B cell (primary cell): ENCODE measurements at regions not wholly inside any gene's neighbourhood (a gene's known extent, or its start where the extent isn't known, plus 50 kb on each side); places are given as distances from the start of the nearest gene placed in this dataset.

Experiments
- ATAC-seq: fragments of 200-7000 bp; cut with Tn5 transposase; one replicate; pipeline ENCODE4 v1.10.0; 2021; ENCODE audit warnings: low read depth, mild to moderate bottlenecking, moderate number of reproducible peaks, moderate library complexity
- CTCF ChIA-PET: fragments of 350-600 bp; sonication (Branson Sonifier 250); formaldehyde crosslinking; loops from one replicate; lab custom pipeline; 2021; ENCODE audit warnings: antibody characterized with exemption, inconsistent platforms; lab: Charles Lee
- POLR2A ChIA-PET: fragments of 350-600 bp; sonication (Branson Sonifier 250); formaldehyde crosslinking; loops from one replicate; lab custom pipeline; 2021; ENCODE audit warnings: antibody characterized with exemption; lab: Charles Lee
- DNase-seq: peaks from one replicate; pipeline ENCODE4 v3.0.0; 2013
- H2AFZ ChIP-seq: 2 replicates; pipeline ENCODE4 v1.6.1; 2012; ENCODE audit warnings: mild to moderate bottlenecking, low read depth, low read length; ENCODE audit not compliant: insufficient read depth, poor library complexity, severe bottlenecking
- H3K27ac ChIP-seq, 2 donors: 1 replicate in 1 of 2; 2 replicates in 1 of 2; pipeline ENCODE4 v1.5.1; 2012 to 2013; ENCODE audit warnings: low read length in 2 of 2, mild to moderate bottlenecking in 2 of 2, moderate library complexity in 1 of 2
- H3K27me3 ChIP-seq, 4 experiments: fragments of 200-600 bp in 1 of 4; sonication (generic) in 1 of 4; replicated peaks in 1 of 4; 1 replicate in 2 of 4; 2 replicates in 2 of 4; pipeline versions ENCODE4 v1.6.1 to v1.7.0; 2013 to 2016; ENCODE audit warnings: low read length in 3 of 4, mild to moderate bottlenecking in 2 of 4, mixed read lengths in 1 of 4, moderate library complexity in 1 of 4; ENCODE audit not compliant: insufficient read depth in 4 of 4, control insufficient read depth in 3 of 4; ENCODE audit errors: control extremely low read depth in 1 of 4
- H3K36me3 ChIP-seq, 2 experiments: replicated peaks in 1 of 2; 1 replicate in 1 of 2; 2 replicates in 1 of 2; pipeline versions ENCODE4 v1.6.1 to v1.7.1; 2013; ENCODE audit warnings: low read length in 1 of 2; ENCODE audit not compliant: insufficient read depth in 2 of 2, control insufficient read depth in 1 of 2; ENCODE audit errors: control extremely low read depth in 1 of 2, extremely low read depth in 1 of 2
- H3K4me1 ChIP-seq, 2 donors: fragments of 200-600 bp in 1 of 2; sonication (generic) in 1 of 2; 1 replicate in 1 of 2; 2 replicates in 1 of 2; pipeline versions ENCODE4 v1.5.1 to v1.6.1; 2013 to 2017; ENCODE audit warnings: low read length in 2 of 2; ENCODE audit not compliant: control insufficient read depth in 2 of 2, insufficient read depth in 2 of 2
- H3K4me2 ChIP-seq: replicated peaks from 2 replicates; pipeline ENCODE3; 2012; ENCODE audit warnings: mild to moderate bottlenecking, low read depth, low read length; ENCODE audit not compliant: poor library complexity, severe bottlenecking
- H3K4me3 ChIP-seq, 5 experiments: fragments of 200-600 bp in 1 of 5; sonication (generic) in 1 of 5; 1 replicate in 3 of 5; 2 replicates in 2 of 5; pipeline versions ENCODE4 v1.5.1 to v1.7.0; 2011 to 2016; ENCODE audit warnings: low read length in 4 of 5, mild to moderate bottlenecking in 4 of 5, low read depth in 2 of 5, control low read depth in 1 of 5, moderate library complexity in 1 of 5; ENCODE audit not compliant: insufficient read depth in 1 of 5; ENCODE audit errors: control extremely low read depth in 1 of 5, extremely low read depth in 1 of 5
- H3K79me2 ChIP-seq: fragments of 200-600 bp; sonication (generic); one replicate; pipeline ENCODE4 v1.6.0; 2016; ENCODE audit warnings: low read length; ENCODE audit not compliant: control insufficient read depth, insufficient read depth
- H3K9ac ChIP-seq: fragments of 200-600 bp; sonication (generic); 2 replicates; pipeline ENCODE4 v1.6.1; 2017; ENCODE audit warnings: mild to moderate bottlenecking, low read length, moderate library complexity
- H3K9me3 ChIP-seq, 3 donors: one replicate each; pipeline versions ENCODE4 v1.6.1 to v1.7.1; 2013; ENCODE audit warnings: low read length in 2 of 3; ENCODE audit not compliant: control insufficient read depth in 2 of 3, insufficient read depth in 1 of 3; ENCODE audit errors: control extremely low read depth in 1 of 3
- H4K20me1 ChIP-seq: 2 replicates; pipeline ENCODE4 v1.6.0; 2012; ENCODE audit warnings: mild to moderate bottlenecking, low read length; ENCODE audit not compliant: insufficient read depth, control insufficient read depth, poor library complexity, severe bottlenecking
- H3K27ac Mint-ChIP-seq: one replicate; pipeline ENCODE4 v1.8.0; 2021; ENCODE audit warnings: mixed read lengths
- H3K27me3 Mint-ChIP-seq: one replicate; pipeline ENCODE4 v1.8.0; 2021; ENCODE audit warnings: mixed read lengths
- H3K4me1 Mint-ChIP-seq: one replicate; pipeline ENCODE4 v1.8.0; 2021; ENCODE audit warnings: mixed read lengths
- H3K4me3 Mint-ChIP-seq: one replicate; pipeline ENCODE4 v1.8.0; 2021; ENCODE audit warnings: mixed read lengths
- H3K9me3 Mint-ChIP-seq: one replicate; pipeline ENCODE4 v1.8.0; 2022; ENCODE audit warnings: mixed read lengths; ENCODE audit not compliant: insufficient read depth
- EZH2 ChIP-seq: IDR thresholded peaks from 2 replicates; pipeline ENCODE4 v1.6.1; 2012; ENCODE audit warnings: borderline replicate concordance, low read depth, mild to moderate bottlenecking, moderate library complexity, low read length; ENCODE audit not compliant: insufficient read depth, poor library complexity, severe bottlenecking
- WGBS: methylation state at CpG from one replicate; pipeline ENCODE4 v1.1.5; 2013; ENCODE audit warnings: missing lambda C conversion rate; ENCODE audit not compliant: insufficient coverage; 5-methylcytosine and 5-hydroxymethylcytosine counted together
- intact Hi-C: fragments of 100-400 bp; cut with micrococcal nuclease; formaldehyde crosslinking; loops from one replicate; pipeline ENCODE4 v1.10.0; 2022
- TF ChIP-seq, protein P1 (sequence below): fragments of 200-600 bp; IDR thresholded peaks from one replicate; pipeline ENCODE4 v1.8.0; 2022; ENCODE audit warnings: antibody characterized with exemption, mild to moderate bottlenecking

DNA sequence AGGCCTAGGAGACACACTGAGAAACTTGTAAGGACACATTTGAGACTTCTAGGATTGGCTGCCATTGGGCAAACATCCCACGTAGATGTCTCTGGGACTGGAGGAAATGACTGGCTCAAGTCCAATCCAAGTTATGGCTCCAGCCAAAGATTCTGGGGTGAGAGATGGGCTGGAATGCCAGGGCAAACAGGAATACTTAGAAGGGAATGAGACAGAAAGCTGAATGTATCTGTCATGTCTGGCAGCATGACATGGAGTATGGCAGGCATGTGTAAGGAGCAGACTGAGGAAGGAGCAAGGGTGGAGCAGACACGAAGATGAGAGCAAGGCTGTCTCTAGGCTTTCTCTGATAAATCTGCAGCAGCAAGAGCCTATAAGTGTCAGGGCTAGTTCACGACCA is 209.2 kb downstream of the PHLDA1 start:
- ChIA-PET POLR2A (no interaction called here), CTCF (no interaction called here)

DNA sequence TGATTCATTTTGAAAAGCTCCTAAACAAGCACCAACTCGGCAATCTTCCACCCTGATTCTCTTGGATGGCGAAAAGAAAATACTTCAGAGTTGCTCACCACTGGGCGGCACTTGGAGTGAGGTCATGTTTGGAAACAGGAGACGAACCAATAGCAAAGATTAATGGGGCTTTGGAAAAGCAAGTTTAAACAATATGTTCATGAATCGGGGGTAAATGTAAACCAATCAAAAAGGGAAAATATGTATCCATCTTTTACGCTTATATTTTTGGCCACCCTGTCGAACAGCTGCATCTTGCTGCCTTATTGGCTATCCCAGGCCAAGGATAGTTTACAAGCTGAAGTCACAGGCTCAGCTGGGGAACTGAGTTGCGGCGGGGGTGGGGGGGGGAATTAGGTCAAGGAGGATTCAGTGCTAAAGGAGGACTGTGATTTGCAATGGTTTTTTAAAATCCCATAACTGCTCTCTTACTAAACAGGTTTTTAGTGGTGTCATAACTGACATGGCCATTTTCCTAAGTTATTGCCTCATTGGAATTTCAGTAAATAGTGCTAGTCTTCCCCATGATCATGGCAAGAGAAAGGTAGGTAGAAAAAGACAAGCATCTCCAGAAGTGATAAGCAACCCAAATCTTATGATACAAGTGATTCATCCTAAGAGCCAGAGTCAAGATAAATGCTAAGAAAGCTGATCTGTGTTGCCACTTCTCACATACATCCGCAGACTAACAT is 210.6 kb downstream of the PHLDA1 start:
- Mint-ChIP-seq H3K27me3 (peaks cover 24% of the 10 kb centered on the region), H3K4me3 (no peak overlapping the region), H3K4me1 (no peaks in the 10 kb centered on the region), H3K9me3 (no peaks in the 10 kb centered on the region), H3K27ac (no peak overlapping the region)
- H2AFZ ChIP-seq, result no peak overlapping the region
- intact Hi-C loops, result no loop called here
- no peaks in the 10 kb centered on the region for H3K36me3 ChIP-seq
- H3K27ac ChIP-seq, result no peak overlapping the region
- H3K27me3 ChIP-seq, result peaks cover 0 to 4% (median 1%) of the 10 kb centered on the region in 4 experiments
- ChIA-PET CTCF (no interaction called here), POLR2A (no interaction called here)
- no peak overlapping the region for H3K4me2 ChIP-seq
- no peak overlapping the region for H3K9ac ChIP-seq
- WGBS, result 96% methylated on average over 5 of the region's 10 CpGs
- H3K4me3 ChIP-seq, result no peak overlapping the region
- no peaks in the 10 kb centered on the region for H4K20me1 ChIP-seq
- TF ChIP-seq EZH2, result no peak
- TF ChIP-seq, protein P1, sequence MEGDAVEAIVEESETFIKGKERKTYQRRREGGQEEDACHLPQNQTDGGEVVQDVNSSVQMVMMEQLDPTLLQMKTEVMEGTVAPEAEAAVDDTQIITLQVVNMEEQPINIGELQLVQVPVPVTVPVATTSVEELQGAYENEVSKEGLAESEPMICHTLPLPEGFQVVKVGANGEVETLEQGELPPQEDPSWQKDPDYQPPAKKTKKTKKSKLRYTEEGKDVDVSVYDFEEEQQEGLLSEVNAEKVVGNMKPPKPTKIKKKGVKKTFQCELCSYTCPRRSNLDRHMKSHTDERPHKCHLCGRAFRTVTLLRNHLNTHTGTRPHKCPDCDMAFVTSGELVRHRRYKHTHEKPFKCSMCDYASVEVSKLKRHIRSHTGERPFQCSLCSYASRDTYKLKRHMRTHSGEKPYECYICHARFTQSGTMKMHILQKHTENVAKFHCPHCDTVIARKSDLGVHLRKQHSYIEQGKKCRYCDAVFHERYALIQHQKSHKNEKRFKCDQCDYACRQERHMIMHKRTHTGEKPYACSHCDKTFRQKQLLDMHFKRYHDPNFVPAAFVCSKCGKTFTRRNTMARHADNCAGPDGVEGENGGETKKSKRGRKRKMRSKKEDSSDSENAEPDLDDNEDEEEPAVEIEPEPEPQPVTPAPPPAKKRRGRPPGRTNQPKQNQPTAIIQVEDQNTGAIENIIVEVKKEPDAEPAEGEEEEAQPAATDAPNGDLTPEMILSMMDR, result no peak
- H3K9me3 ChIP-seq, result no peaks in the 10 kb centered on the region
- DNase-seq, result no peak
- H3K79me2 ChIP-seq, result no peaks in the 10 kb centered on the region
- ATAC-seq, result no peak
- H3K4me1 ChIP-seq, result no peaks in the 10 kb centered on the region

More for the DNA sequence above, 209.2 kb downstream of the PHLDA1 start:
- H3K4me2 ChIP-seq, result no peak overlapping the region
- H3K79me2 ChIP-seq, result no peaks in the 10 kb centered on the region
- H3K4me1 Mint-ChIP-seq, result no peaks in the 10 kb centered on the region
- H3K36me3 ChIP-seq, result no peaks in the 10 kb centered on the region
- no peak for ATAC-seq
- no peak overlapping the region for H3K27ac Mint-ChIP-seq
- peaks cover 0 to 4% (median 1%) of the 10 kb centered on the region in 4 experiments for H3K27me3 ChIP-seq
- H4K20me1 ChIP-seq, result no peaks in the 10 kb centered on the region
- 82% methylated on average over 2 of the region's 3 CpGs for WGBS
- H3K27me3 Mint-ChIP-seq, result peaks cover 24% of the 10 kb centered on the region
- intact Hi-C loops, result no loop called here
- no peak overlapping the region for H3K4me3 ChIP-seq
- H3K27ac ChIP-seq, result no peak overlapping the region
- H3K4me3 Mint-ChIP-seq, result no peak overlapping the region
- TF ChIP-seq, protein P1, result no peak
- no peak for TF ChIP-seq EZH2
- H3K4me1 ChIP-seq, result no peaks in the 10 kb centered on the region
- DNase-seq, result no peak
- no peak overlapping the region for H3K9ac ChIP-seq
- H3K9me3 ChIP-seq, result no peaks in the 10 kb centered on the region
- no peaks in the 10 kb centered on the region for H3K9me3 Mint-ChIP-seq
- no peak overlapping the region for H2AFZ ChIP-seq
